ENCODE measurements at regions not wholly inside any gene's neighbourhood (a gene's known extent, or its start where the extent isn't known, plus 50 kb on each side); places are given as distances from the start of the nearest gene placed in this dataset.

GRCh38 chr4:112735474-112735951 is 98.6 kb downstream of the LARP7 start:
- Histone ChIP-seq H3K27me3 (ENCODE audit: control insufficient read depth in 2 of 2, insufficient read depth in 2 of 2, low read length in 2 of 2) (no peaks in the 10 kb centered on the region), H3K4me1 (ENCODE audit: control insufficient read depth in 1 of 2, insufficient read depth in 2 of 2, low read length in 2 of 2) (no peaks in the 10 kb centered on the region), H3K9me3 (replicated peaks in 1 of 2; ENCODE audit: control insufficient read depth in 1 of 2, insufficient read depth in 1 of 2, low read length in 2 of 2) (no peaks in the 10 kb centered on the region), H3K9ac (ENCODE audit: insufficient read depth, low read length, poor library complexity, severe bottlenecking) (no peak overlapping the region), H4K20me1 (ENCODE audit: insufficient read depth, low read length) (no peaks in the 10 kb centered on the region), H3K4me2 (replicated peaks; ENCODE audit: extremely low read depth, low read length, poor library complexity, severe bottlenecking) (no peak overlapping the region), H3K4me3 (replicated peaks in 1 of 3; ENCODE audit: low read depth in 2 of 3, low read length in 3 of 3) (no peak overlapping the region), H2AFZ (ENCODE audit: insufficient read depth, low read depth, low read length, poor library complexity, severe bottlenecking) (no peak overlapping the region), H3K79me2 (ENCODE audit: insufficient read depth, low read length) (no peaks in the 10 kb centered on the region), H3K36me3 (replicated peaks in 1 of 2; ENCODE audit: control insufficient read depth in 1 of 2, insufficient read depth in 2 of 2, low read length in 2 of 2) (no peaks in the 10 kb centered on the region), H3K27ac (ENCODE audit: low read depth in 1 of 2, low read length in 2 of 2) (no peak overlapping the region)
- Mint-ChIP-seq H3K27ac (no peak overlapping the region), H3K27me3 (ENCODE audit: low read depth in 3 of 3) (peaks cover 0 to 6% (median 4%) of the 10 kb centered on the region in 3 donors), H3K4me1 (no peaks in the 10 kb centered on the region), H3K36me3 (no peaks in the 10 kb centered on the region), H3K4me3 (no peak overlapping the region), H3K9me3 (peaks cover 0 to 2% (median 0%) of the 10 kb centered on the region in 7 donors)
- intact Hi-C loops (cut with micrococcal nuclease) = no loop called here
- TF ChIP-seq CTCF (IDR thresholded peaks at IDR 0.05) = no peak
- DNase-seq = no peak

- Histone ChIP-seq H4K20me1 (ENCODE audit: insufficient read depth, low read length) (no peaks in the 10 kb centered on the region), H3K27me3 (ENCODE audit: control insufficient read depth in 2 of 2, insufficient read depth in 2 of 2, low read length in 2 of 2) (no peaks in the 10 kb centered on the region), H3K27ac (ENCODE audit: low read depth in 1 of 2, low read length in 2 of 2) (no peak overlapping the region), H2AFZ (ENCODE audit: insufficient read depth, low read depth, low read length, poor library complexity, severe bottlenecking) (no peak overlapping the region), H3K36me3 (replicated peaks in 1 of 2; ENCODE audit: control insufficient read depth in 1 of 2, insufficient read depth in 2 of 2, low read length in 2 of 2) (no peaks in the 10 kb centered on the region), H3K4me2 (replicated peaks; ENCODE audit: extremely low read depth, low read length, poor library complexity, severe bottlenecking) (no peak overlapping the region), H3K9me3 (replicated peaks in 1 of 2; ENCODE audit: control insufficient read depth in 1 of 2, insufficient read depth in 1 of 2, low read length in 2 of 2) (no peaks in the 10 kb centered on the region), H3K79me2 (ENCODE audit: insufficient read depth, low read length) (no peaks in the 10 kb centered on the region), H3K4me1 (ENCODE audit: control insufficient read depth in 1 of 2, insufficient read depth in 2 of 2, low read length in 2 of 2) (no peaks in the 10 kb centered on the region), H3K4me3 (replicated peaks in 1 of 3; ENCODE audit: low read depth in 2 of 3, low read length in 3 of 3) (no peak overlapping the region), H3K9ac (ENCODE audit: insufficient read depth, low read length, poor library complexity, severe bottlenecking) (no peak overlapping the region)
- intact Hi-C loops (cut with micrococcal nuclease) = no loop called here
- no peak overlapping the region for H3K4me3 Mint-ChIP-seq
- no peak overlapping the region for H3K27ac Mint-ChIP-seq
- no peak for DNase-seq
- H3K9me3 Mint-ChIP-seq = no peaks in the 10 kb centered on the region
- no CpG with 5 or more reads among the region's 1 CpG for WGBS (ENCODE audit: insufficient coverage)
- H3K27me3 Mint-ChIP-seq (ENCODE audit: low read depth in 3 of 3) = peaks cover 0 to 6% (median 5%) of the 10 kb centered on the region in 3 donors
- H3K4me1 Mint-ChIP-seq = no peaks in the 10 kb centered on the region
- H3K36me3 Mint-ChIP-seq = no peaks in the 10 kb centered on the region
- TF ChIP-seq CTCF (IDR thresholded peaks at IDR 0.05) = no peak
These were observed 99.8 kb downstream of the LARP7 start for GRCh38 chr4:112736718-112737135.

Data from CD14-positive monocyte (primary cell).